ENCODE measurements at regions not wholly inside any gene's neighbourhood (a gene's known extent, or its start where the extent isn't known, plus 50 kb on each side); places are given as distances from the start of the nearest gene placed in this dataset.

- no peak for DNase-seq (ENCODE audit: extremely low read depth, low read depth)
- TF ChIP-seq CTCF (IDR thresholded peaks at IDR 0.05; ENCODE audit: low read depth, low read length) = no peak
Measured at GRCh38 chr22:34210301-34210700, 290.0 kb upstream of the LARGE1 start.

DNA sequence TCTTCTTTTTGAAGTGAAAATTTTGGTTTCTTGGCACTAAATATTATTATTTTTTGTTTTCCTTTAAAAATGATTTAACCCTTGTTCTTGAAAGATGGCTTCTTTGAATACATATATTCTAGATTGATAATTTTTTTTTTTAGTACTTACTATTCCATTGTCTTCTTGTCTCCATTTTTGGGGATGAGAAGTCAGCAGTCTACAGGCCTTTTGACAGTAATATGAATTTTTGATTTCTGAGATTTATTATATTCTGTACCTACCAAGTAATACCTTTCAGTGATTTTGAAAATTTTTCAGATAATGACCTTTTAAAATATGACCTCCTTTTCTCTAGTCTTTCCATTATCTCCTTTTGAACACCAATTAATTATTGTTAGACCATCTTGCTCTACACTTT lies 294.1 kb upstream of the LARGE1 start:
- TF ChIP-seq CTCF (IDR thresholded peaks at IDR 0.05; ENCODE audit: low read depth, low read length) = no peak
- no peak for DNase-seq (ENCODE audit: extremely low read depth, low read depth)

GRCh38 chr22:34225278-34225677 lies 305.0 kb upstream of the LARGE1 start:
- no peak for TF ChIP-seq CTCF (IDR thresholded peaks at IDR 0.05; ENCODE audit: low read depth, low read length)
- DNase-seq (ENCODE audit: extremely low read depth, low read depth) = no peak

DNA sequence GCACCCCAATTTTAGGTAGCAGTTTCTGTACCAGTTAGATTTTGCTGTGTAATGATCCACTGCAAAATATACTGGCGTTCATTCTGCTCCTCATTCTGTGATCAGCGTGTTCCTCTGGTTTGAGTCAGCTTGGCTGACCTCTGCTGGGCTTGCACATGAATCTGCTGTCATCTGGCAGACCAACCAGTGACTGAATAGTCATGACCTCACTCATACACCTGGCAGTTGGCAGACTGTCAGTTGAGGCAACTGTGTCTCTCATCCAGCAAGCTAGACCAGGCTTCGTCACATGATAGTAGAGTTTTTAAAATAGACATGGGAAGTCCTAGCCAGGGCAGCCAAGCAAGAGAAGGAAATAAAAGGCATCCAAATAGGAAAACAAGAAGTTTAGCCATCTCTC lies 316.3 kb upstream of the LARGE1 start:
- TF ChIP-seq CTCF (IDR thresholded peaks at IDR 0.05; ENCODE audit: low read depth, low read length) = no peak
- no peak for DNase-seq (ENCODE audit: extremely low read depth, low read depth)

DNA sequence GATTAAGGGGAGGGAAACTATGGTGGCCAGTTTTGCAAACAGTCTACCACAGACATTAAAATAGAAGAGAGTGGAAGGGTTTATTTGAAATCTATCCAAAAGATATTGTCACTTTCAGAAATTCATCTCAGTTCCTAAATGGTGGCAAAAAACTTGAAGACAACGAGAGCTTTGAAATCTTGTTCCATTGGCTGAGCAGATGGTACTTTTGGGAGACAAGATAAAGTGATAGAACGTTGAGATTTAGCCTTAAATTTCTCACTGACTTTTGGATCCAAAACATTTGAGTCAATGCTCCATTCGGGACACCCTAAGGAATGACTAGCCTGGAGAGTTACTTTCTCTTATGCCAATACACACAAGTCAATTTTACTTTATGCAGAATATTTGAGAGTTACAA lies 319.1 kb upstream of the LARGE1 start:
- no peak for TF ChIP-seq CTCF (IDR thresholded peaks at IDR 0.05; ENCODE audit: low read depth, low read length)
- no peak for DNase-seq (ENCODE audit: extremely low read depth, low read depth)

DNA sequence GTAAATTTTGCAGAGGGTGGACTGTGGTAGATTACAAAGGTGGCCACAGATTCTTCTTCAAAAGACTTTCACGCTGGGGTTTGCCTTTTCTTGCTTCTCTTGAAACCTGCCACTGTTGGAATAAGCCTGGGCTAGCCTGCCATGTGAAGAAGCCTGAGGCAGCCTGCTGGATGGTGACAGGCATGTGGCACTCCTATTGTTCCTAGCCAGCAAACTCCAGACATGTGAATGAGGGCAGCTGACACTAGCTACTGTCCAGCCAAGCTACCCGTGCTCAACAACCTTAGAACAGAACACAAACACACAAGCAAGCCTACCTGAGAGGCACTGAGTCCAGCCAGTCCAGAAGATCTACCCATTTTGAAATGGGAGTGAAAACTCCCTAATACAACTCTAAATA lies 322.7 kb upstream of the LARGE1 start:
- TF ChIP-seq CTCF (IDR thresholded peaks at IDR 0.05; ENCODE audit: low read depth, low read length) = no peak
- DNase-seq (ENCODE audit: extremely low read depth, low read depth) = no peak

DNA sequence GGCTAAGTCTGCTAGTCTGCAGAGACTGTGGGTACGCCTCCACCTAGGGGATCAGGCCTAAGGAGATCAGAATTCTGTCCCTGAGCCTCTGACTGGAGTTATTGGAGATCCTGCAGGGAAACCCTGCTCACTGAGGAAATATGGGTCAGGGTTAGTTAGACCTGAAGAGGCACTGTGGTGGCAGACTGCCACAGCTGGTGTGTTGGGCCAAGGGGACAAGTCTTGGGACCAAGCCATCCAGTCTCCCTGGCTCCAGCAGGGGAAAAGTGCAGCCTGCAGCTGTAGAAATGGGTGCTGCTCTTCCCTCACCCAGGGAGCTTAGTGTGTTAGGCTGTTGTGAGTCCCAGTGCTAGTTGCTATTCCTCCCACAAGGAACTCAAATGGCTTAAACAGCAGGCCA lies 334.8 kb upstream of the LARGE1 start:
- DNase-seq (ENCODE audit: extremely low read depth, low read depth) = no peak
- no peak for TF ChIP-seq CTCF (IDR thresholded peaks at IDR 0.05; ENCODE audit: low read depth, low read length)

All from AG09319 (cell line).